Pancreas (tissue), 10 donors: ENCODE measurements at regions not wholly inside any gene's neighbourhood (a gene's known extent, or its start where the extent isn't known, plus 50 kb on each side); places are given as distances from the start of the nearest gene placed in this dataset.
"Not testable (repeated sequence)": the region's sequence is repeated elsewhere in the genome, so short reads cannot be mapped to it uniquely, and the experiment has no call there.

Source experiments
- ATAC-seq, 4 donors: fragments of 200-7000 bp; cut with Tn5 transposase; one replicate each; pipeline versions ENCODE4 v1.8.0 to v1.9.1; 2020; ENCODE audit warnings: mild to moderate bottlenecking in 4 of 4, moderate library complexity in 4 of 4
- DNase-seq, 6 donors: peaks; one replicate each; pipeline ENCODE4 v3.0.0-alpha.2; 2020
- FAIRE-seq: peaks from 2 replicates; lab custom pipeline; 2012; peaks lifted over from hg19 to GRCh38; lab: Jason Lieb, UNC
- H3K27ac ChIP-seq, 4 donors: fragments of 200-600 bp; sonication (generic); 1 replicate in 3 of 4; 2 replicates in 1 of 4; pipeline versions ENCODE4 v1.5.0 to v1.8.0; 2020
- H3K27me3 ChIP-seq, 4 donors: fragments of 200-600 bp; one replicate each; pipeline ENCODE4 v1.8.0; 2021
- H3K36me3 ChIP-seq, 3 donors: fragments of 200-600 bp; sonication (generic) in 1 of 3; one replicate each; pipeline versions ENCODE4 v1.5.0 to v1.8.0; 2020 to 2021
- H3K4me1 ChIP-seq, 3 donors: fragments of 200-600 bp; one replicate each; pipeline ENCODE4 v1.8.0; 2021
- H3K4me3 ChIP-seq, 4 donors: fragments of 200-600 bp; sonication (generic) in 2 of 4; one replicate each; pipeline versions ENCODE4 v1.5.0 to v1.8.0; 2020 to 2021
- H3K9me3 ChIP-seq, 4 donors: fragments of 200-600 bp; one replicate each; pipeline ENCODE4 v1.8.0; 2021
- WGBS, 2 donors: extraction: QIAGEN DNeasy Blood & Tissue Kit; methylation state at CpG; one replicate each; pipeline ENCODE4 v1.1.7; 2013; 5-methylcytosine and 5-hydroxymethylcytosine counted together
- intact Hi-C, 3 donors: fragments of 100-400 bp; cut with DNase I; formaldehyde crosslinking; loops; one replicate each; pipeline versions ENCODE4 v1.11.1 to v1.14.2; 2022
- TF ChIP-seq, protein P1 (sequence below), 4 donors: fragments of 200-600 bp; sonication (generic) in 3 of 4; IDR thresholded peaks; one replicate each; pipeline versions ENCODE4 v1.5.0 to v1.8.0; 2021; ENCODE audit warnings: antibody characterized with exemption in 4 of 4
- donor health status: healthy with polysubstance abuse.
- donor health status: DM: no; HTN: no; CAD: no; lungs with moderate emphysema.
- donor health status: DM: no; HTN: no; CAD: no.
- donor health status: control.
- donor health status: control.
- donor health status: Bipolar disorder and iron deficiency.
- donor health status: DM: yes; HTN: yes; CAD: no.
- donor health status: DM: no; HTN: no; CAD: no.
- donor health status: DM: no; HTN: no; CAD: no.
- donor health status: DM: yes; HTN: yes; CAD: no.

DNA sequence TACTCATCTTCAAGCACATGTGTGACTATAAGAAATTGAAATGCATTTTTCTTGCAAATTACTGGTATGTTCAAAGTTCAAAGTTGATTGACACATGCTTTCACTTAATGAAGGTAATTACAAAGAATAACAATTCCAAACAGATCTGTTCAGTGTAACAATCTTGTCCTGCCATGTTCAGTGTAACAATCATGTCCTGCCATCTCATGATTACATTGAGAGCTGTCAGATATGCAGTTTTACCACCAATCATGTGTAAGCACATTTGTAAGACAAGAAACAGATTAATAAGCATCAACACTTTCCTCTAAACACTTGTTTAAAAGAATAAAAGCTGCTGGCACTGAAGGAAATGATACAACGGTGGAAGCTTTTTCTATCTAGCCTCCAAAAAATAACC lies 80.3 kb upstream of the ZNF281 start:
- intact Hi-C loops, result loop anchor here in 1 of 3 donors (10.0 kb wide), 1 partner anchor 205 kb away; no protein-coding TSS in a partner anchor
- Histone ChIP-seq H3K9me3 (no peaks in the 10 kb centered on the region), H3K27ac (no peak overlapping the region), H3K4me1 (peaks cover 0 to 11% (median 10%) of the 10 kb centered on the region in 3 donors), H3K27me3 (no peaks in the 10 kb centered on the region), H3K36me3 (no peaks in the 10 kb centered on the region), H3K4me3 (no peak overlapping the region)
- ATAC-seq, result no peak
- WGBS, 2 donors, result 71 to 74% methylated on average over 1 of the region's 1 CpG
- TF ChIP-seq, protein P1, sequence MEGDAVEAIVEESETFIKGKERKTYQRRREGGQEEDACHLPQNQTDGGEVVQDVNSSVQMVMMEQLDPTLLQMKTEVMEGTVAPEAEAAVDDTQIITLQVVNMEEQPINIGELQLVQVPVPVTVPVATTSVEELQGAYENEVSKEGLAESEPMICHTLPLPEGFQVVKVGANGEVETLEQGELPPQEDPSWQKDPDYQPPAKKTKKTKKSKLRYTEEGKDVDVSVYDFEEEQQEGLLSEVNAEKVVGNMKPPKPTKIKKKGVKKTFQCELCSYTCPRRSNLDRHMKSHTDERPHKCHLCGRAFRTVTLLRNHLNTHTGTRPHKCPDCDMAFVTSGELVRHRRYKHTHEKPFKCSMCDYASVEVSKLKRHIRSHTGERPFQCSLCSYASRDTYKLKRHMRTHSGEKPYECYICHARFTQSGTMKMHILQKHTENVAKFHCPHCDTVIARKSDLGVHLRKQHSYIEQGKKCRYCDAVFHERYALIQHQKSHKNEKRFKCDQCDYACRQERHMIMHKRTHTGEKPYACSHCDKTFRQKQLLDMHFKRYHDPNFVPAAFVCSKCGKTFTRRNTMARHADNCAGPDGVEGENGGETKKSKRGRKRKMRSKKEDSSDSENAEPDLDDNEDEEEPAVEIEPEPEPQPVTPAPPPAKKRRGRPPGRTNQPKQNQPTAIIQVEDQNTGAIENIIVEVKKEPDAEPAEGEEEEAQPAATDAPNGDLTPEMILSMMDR (IDR thresholded peaks at IDR 0.05), result no peak
- no peak for FAIRE-seq
- no peak for DNase-seq

DNA sequence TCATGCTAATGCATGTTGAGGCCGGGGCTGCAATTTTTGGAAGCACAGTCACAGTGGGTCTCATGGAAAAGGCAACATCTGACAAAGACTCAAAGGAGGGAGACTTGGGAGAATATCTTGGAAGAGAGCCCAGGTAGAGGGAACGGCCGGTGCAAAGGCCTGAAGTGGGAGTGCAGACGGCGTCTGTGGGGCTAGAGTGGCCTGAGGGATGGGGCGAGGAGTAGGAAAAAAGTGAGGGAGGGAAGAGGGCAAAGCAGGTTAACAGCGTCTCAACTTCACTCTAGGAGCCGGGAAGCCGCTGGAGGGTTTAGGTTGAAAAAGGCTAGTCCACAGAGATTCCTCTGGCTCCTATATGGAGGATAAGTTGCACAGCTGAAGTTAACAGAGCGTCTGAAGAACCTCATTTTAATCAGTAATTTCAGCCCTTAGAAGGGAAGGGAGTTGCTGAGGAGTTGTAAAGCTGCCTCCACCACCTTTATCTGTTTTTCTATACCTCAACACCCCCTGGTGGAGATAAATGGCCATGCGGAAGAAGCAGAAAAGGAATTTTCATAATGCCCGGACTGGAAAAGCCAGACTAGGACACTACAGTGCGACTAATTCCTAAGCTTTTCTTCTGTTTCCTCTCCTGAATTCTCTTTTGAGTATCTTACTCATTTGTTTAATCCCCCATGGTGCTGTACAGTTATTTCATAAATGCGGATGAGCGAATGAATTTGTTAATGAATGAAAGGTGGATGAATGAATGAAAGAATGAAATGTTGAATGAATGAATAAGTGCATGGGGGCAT lies 78.7 kb upstream of the ZNF281 start:
- Histone ChIP-seq H3K9me3 (no peaks in the 10 kb centered on the region), H3K27me3 (no peaks in the 10 kb centered on the region), H3K4me3 (peak overlapping the region in 2 of 4 donors; percentile 9 to 18), H3K36me3 (no peaks in the 10 kb centered on the region), H3K4me1 (peaks cover 6 to 11% (median 10%) of the 10 kb centered on the region in 3 donors), H3K27ac (no peak overlapping the region)
- DNase-seq (peak in 3 of 6 donors; percentile 53 to 76 (median 59)), ATAC-seq (peak; percentile 78 to 94 (median 92)), FAIRE-seq (no peak)
- intact Hi-C loops, result no loop called here
- WGBS, 2 donors, result 15 to 18% methylated on average over 15 of the region's 15 CpGs
- TF ChIP-seq, protein P1 (IDR thresholded peaks at IDR 0.05), result peak; percentile 59 to 71 (median 68)

DNA sequence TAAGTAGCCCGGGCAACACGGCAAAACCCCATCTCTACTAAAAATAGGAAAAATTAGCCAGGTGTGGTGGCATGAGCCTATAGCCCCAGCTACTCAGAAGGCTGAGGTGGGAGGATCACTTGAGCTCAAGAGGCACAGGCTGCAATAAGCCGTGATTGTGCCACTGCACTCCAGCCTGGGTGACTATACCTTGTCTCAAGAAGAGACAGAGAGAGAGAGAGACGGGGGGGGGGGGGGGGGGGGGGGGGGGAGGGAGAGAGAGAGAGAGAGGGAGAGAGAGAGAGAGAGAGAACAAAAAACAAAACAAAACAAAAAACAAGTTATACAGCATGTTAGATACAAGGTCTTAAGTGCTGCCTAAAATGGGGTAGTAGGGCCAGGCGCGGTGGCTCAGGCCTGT lies 77.8 kb upstream of the ZNF281 start:
- intact Hi-C loops, result no loop called here

DNA sequence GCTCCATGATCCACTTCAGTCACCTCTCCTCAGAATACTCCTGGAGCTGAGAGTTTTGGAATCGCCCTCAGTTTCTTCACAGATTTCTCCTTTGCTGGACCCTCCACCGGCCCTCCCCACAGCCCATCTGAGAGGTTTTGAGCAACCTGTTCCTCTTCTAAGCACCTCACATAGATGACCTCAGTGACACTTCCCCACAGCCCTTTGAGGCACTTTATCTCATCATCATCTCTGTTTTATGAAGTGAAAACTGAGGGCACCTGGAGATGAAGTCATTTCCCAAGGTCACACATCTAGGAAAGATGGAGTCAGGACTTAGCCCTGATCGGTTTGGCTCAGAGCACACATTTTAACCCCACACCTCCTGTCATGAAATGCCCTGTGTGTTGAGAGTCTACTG lies 76.8 kb upstream of the ZNF281 start:
- 58 to 60% methylated on average over 3 of the region's 3 CpGs for WGBS, 2 donors
- ATAC-seq (no peak), FAIRE-seq (no peak), DNase-seq (no peak)
- H3K27me3 ChIP-seq, result no peaks in the 10 kb centered on the region
- intact Hi-C loops, result no loop called here
- H3K36me3 ChIP-seq, result no peaks in the 10 kb centered on the region
- H3K4me3 ChIP-seq, result no peak overlapping the region
- no peak overlapping the region for H3K27ac ChIP-seq
- peaks cover 6% of the 10 kb centered on the region in 3 donors for H3K4me1 ChIP-seq
- no peaks in the 10 kb centered on the region for H3K9me3 ChIP-seq
- TF ChIP-seq, protein P1 (IDR thresholded peaks at IDR 0.05), result no peak

More for the DNA sequence above, 77.8 kb upstream of the ZNF281 start:
- ATAC-seq (no peak), FAIRE-seq (no peak), DNase-seq (no peak)
- Histone ChIP-seq H3K27ac (no peak overlapping the region), H3K9me3 (no peaks in the 10 kb centered on the region), H3K4me1 (peaks cover 6 to 10% (median 7%) of the 10 kb centered on the region in 3 donors), H3K36me3 (no peaks in the 10 kb centered on the region), H3K27me3 (no peaks in the 10 kb centered on the region), H3K4me3 (no peak overlapping the region)
- TF ChIP-seq, protein P1 (IDR thresholded peaks at IDR 0.05), result no peak
- 67 to 83% methylated on average over 4 to 5 of the region's 6 CpGs for WGBS, 2 donors

DNA sequence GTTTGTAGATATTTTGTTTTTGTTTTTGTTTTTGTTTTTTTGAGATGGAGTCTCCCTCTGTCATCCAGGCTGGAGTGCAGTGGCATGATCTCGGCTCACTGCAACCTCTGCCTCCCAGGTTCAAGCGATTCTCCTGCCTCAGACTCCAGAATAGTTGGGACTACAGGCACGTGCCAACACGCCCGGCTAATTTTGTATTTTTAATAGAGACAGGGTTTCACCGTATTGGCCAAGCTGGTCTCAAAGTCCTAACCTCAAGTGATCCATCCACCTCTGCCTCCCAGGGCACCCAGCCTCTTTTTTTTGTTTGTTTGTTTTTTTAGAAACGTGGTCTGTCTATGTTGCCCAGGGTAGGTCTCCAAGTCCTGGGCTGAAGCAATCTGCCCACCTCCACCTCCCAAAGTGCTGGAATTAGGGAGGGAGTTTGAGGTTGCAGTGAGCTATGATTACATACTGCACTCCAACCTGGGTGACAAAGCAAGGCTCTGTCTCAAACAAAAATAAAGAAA lies 74.7 kb upstream of the ZNF281 start:
- H3K4me3 ChIP-seq, H3K36me3 ChIP-seq, H3K9me3 ChIP-seq, H3K27ac ChIP-seq, H3K27me3 ChIP-seq, ATAC-seq, intact Hi-C loops, DNase-seq, FAIRE-seq, H3K4me1 ChIP-seq: not testable (repeated sequence)
- 82 to 89% methylated on average over 7 of the region's 7 CpGs for WGBS, 2 donors
